Esophagus squamous epithelium (tissue), 5 donors: ENCODE measurements at regions not wholly inside any gene's neighbourhood (a gene's known extent, or its start where the extent isn't known, plus 50 kb on each side); places are given as distances from the start of the nearest gene placed in this dataset.

Experiments used
- DNase-seq: peaks from one replicate; lab custom pipeline; 2025; lab: John Stamatoyannopoulos, UW
- H3K27ac ChIP-seq, 4 donors: fragments of 200-600 bp; sonication (generic); one replicate each; pipeline ENCODE4 v1.5.1; 2016 to 2019; ENCODE audit warnings: mild to moderate bottlenecking in 1 of 4
- H3K27me3 ChIP-seq, 4 donors: fragments of 200-600 bp; sonication (generic); 1 replicate in 3 of 4; 2 replicates in 1 of 4; pipeline versions ENCODE4 v1.5.1 to v1.6.0; 2017 to 2021; ENCODE audit warnings: antibody characterized with exemption in 1 of 4
- H3K36me3 ChIP-seq, 3 donors: fragments of 200-600 bp; sonication (generic); one replicate each; pipeline ENCODE4 v1.5.1; 2016 to 2019
- H3K4me1 ChIP-seq, 3 donors: fragments of 200-600 bp; sonication (generic); one replicate each; pipeline ENCODE4 v1.5.1; 2017 to 2019
- H3K4me3 ChIP-seq, 4 donors: fragments of 200-600 bp; sonication (generic); 1 replicate in 3 of 4; 2 replicates in 1 of 4; pipeline ENCODE4 v1.5.1; 2016 to 2019; ENCODE audit warnings: mild to moderate bottlenecking in 2 of 4, moderate library complexity in 1 of 4
- H3K9me3 ChIP-seq, 3 donors: fragments of 200-600 bp; sonication (generic); one replicate each; pipeline ENCODE4 v1.5.1; 2016 to 2019
- POLR2A ChIP-seq, 4 donors: fragments of 450-650 bp; IDR thresholded peaks; one replicate each; pipeline ENCODE4 v1.6.1; 2017; ENCODE audit warnings: antibody characterized with exemption in 4 of 4, mild to moderate bottlenecking in 4 of 4, moderate library complexity in 3 of 4
- WGBS, 2 donors: methylation state at CpG; one replicate each; pipeline ENCODE4 v1.1.5; 2018; 5-methylcytosine and 5-hydroxymethylcytosine counted together
- intact Hi-C: fragments of 100-400 bp; cut with DNase I; formaldehyde crosslinking; loops from one replicate; pipeline ENCODE4 v1.15.0; 2022
- TF ChIP-seq, protein P1 (sequence below), 6 experiments: fragments of 450-650 bp in 4 of 6; fragments of 200-600 bp in 2 of 6; sonication (generic) in 2 of 6; IDR thresholded peaks; one replicate each; pipeline ENCODE4 v1.5.1; 2016 to 2019; ENCODE audit warnings: antibody characterized with exemption in 6 of 6, mild to moderate bottlenecking in 4 of 6, moderate library complexity in 4 of 6
- donor health status: DM: yes; HTN: yes; CAD: no.

DNA sequence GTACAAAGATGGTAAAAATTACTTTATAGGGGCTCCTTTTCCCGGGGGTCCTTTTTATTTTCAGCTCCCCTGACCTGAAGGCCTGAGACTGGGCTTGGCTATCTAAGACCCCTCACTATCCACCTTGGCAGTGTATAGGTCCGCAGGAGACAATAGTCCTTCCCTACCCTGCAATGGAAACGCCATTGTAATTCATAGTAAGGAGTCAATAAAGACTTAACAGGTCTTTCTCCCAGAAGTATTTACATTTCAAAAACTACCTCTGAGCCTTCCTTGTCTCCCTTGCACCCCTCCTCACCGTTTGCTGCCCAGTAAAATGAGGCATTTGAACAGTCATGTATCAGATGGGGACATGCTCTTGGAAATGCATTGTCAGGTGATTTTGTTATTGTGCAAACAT, 401.2 kb upstream of the CNKSR2 start:
- TF ChIP-seq, protein P1, sequence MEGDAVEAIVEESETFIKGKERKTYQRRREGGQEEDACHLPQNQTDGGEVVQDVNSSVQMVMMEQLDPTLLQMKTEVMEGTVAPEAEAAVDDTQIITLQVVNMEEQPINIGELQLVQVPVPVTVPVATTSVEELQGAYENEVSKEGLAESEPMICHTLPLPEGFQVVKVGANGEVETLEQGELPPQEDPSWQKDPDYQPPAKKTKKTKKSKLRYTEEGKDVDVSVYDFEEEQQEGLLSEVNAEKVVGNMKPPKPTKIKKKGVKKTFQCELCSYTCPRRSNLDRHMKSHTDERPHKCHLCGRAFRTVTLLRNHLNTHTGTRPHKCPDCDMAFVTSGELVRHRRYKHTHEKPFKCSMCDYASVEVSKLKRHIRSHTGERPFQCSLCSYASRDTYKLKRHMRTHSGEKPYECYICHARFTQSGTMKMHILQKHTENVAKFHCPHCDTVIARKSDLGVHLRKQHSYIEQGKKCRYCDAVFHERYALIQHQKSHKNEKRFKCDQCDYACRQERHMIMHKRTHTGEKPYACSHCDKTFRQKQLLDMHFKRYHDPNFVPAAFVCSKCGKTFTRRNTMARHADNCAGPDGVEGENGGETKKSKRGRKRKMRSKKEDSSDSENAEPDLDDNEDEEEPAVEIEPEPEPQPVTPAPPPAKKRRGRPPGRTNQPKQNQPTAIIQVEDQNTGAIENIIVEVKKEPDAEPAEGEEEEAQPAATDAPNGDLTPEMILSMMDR (IDR thresholded peaks at IDR 0.05): no peak
- no peak for TF ChIP-seq POLR2A (IDR thresholded peaks at IDR 0.05)
- Histone ChIP-seq H3K4me3 (no peak overlapping the region), H3K36me3 (no peaks in the 10 kb centered on the region), H3K27me3 (no peaks in the 10 kb centered on the region), H3K27ac (no peak overlapping the region), H3K9me3 (no peaks in the 10 kb centered on the region), H3K4me1 (no peaks in the 10 kb centered on the region)
- WGBS, 2 donors: 14 to 27% methylated on average over 1 to 4 of the region's 4 CpGs
- no peak for DNase-seq
- intact Hi-C loops: no loop called here

DNA sequence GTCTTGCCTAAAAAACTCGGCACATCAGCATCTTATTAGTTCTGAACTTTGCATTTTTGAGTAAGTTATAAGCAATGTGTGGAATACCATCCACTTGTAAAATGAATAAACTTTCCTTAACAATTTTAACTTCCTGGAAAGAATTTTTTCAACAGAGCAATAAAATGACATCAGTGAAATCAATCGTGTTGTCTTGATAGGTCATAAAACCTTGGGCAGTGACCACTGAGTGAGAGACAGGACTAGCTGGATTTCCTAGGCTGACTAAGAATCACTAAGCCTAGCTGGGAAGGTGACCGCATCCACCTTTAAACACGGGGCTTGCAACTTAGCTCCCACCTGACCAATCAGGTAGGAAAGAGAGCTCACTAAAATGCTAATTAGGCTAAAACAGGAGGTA, 403.0 kb upstream of the CNKSR2 start:
- Histone ChIP-seq H3K4me1 (no peaks in the 10 kb centered on the region), H3K9me3 (no peaks in the 10 kb centered on the region), H3K27ac (no peak overlapping the region), H3K4me3 (no peak overlapping the region), H3K36me3 (no peaks in the 10 kb centered on the region), H3K27me3 (no peaks in the 10 kb centered on the region)
- no peak for DNase-seq
- intact Hi-C loops: no loop called here
- WGBS, 2 donors: 75 to 76% methylated on average over 4 of the region's 4 CpGs
- TF ChIP-seq, protein P1 (IDR thresholded peaks at IDR 0.05): no peak
- no peak for TF ChIP-seq POLR2A (IDR thresholded peaks at IDR 0.05)

DNA sequence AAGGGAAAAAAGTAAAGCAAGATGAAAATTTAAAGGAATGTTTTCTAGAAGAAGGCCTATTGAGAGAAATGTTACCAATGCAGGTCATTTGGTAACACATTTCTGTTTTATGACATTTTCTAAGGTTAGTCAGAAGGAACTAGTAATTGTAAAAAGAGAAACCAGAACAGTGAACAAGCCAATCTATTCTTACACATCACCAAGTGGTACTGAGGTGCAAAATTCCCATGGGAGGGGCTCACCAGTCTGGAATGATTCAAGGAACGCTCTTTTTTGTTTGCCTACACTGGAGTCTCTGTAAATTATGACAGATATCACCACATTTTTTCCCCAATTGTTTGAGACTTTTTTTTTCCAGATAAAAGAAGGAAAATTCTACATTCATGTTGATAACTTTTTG, 404.7 kb upstream of the CNKSR2 start:
- Histone ChIP-seq H3K4me3 (no peak overlapping the region), H3K9me3 (no peaks in the 10 kb centered on the region), H3K27ac (no peak overlapping the region), H3K4me1 (no peaks in the 10 kb centered on the region), H3K36me3 (no peaks in the 10 kb centered on the region), H3K27me3 (no peaks in the 10 kb centered on the region)
- intact Hi-C loops: no loop called here
- WGBS, 2 donors: 40 to 59% methylated on average over 1 of the region's 1 CpG
- no peak for TF ChIP-seq POLR2A (IDR thresholded peaks at IDR 0.05)
- TF ChIP-seq, protein P1 (IDR thresholded peaks at IDR 0.05): no peak
- no peak for DNase-seq

DNA sequence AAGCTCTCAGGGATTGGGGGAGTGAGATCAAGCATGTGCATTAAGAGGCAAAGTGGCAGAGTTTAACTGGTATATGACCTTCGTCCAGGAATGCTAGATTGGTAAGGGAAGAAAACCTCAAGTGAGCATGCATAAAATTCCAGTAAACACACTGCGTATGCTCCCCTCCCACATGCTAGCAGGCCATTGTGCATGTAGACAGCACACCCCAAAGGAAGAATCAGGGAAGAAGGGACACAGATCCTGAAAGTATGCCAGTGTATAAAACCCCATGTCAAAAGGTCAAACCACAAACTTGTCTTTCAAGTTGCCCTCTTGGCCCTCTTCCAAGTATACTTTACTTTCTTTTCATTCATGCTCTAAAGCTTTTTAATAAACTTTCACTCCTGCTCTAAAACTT, 405.2 kb upstream of the CNKSR2 start:
- intact Hi-C loops: no loop called here
- no peaks in the 10 kb centered on the region for H3K36me3 ChIP-seq
- no peak overlapping the region for H3K4me3 ChIP-seq
- no peaks in the 10 kb centered on the region for H3K4me1 ChIP-seq
- no peak for TF ChIP-seq POLR2A (IDR thresholded peaks at IDR 0.05)
- TF ChIP-seq, protein P1 (IDR thresholded peaks at IDR 0.05): no peak
- 57 to 75% methylated on average over 2 of the region's 2 CpGs for WGBS, 2 donors
- no peaks in the 10 kb centered on the region for H3K9me3 ChIP-seq
- no peaks in the 10 kb centered on the region for H3K27me3 ChIP-seq
- H3K27ac ChIP-seq: no peak overlapping the region
- no peak for DNase-seq

DNA sequence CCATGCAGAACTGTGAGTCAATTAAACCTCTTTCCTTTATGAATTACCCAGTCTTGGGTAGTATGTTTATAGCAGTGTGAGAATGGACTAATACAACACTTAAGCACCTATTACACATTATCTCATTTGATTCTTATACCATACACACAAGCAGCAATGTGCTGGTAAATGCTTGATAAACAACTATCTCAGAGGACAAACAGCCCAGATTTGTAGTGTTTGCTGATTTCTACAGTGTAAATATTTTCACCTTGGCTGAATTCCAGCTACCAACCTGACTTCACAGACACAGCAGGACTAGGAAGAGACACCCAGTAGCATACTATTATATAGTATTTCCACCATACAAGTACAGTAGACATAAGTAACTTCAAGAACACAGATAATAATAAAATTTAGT, 406.5 kb upstream of the CNKSR2 start:
- Histone ChIP-seq H3K4me3 (no peak overlapping the region), H3K27ac (no peak overlapping the region), H3K4me1 (no peaks in the 10 kb centered on the region), H3K36me3 (no peaks in the 10 kb centered on the region), H3K9me3 (no peaks in the 10 kb centered on the region), H3K27me3 (no peaks in the 10 kb centered on the region)
- TF ChIP-seq, protein P1 (IDR thresholded peaks at IDR 0.05): no peak
- TF ChIP-seq POLR2A (IDR thresholded peaks at IDR 0.05): no peak
- DNase-seq: no peak
- intact Hi-C loops: no loop called here
